ENCODE measurements at regions not wholly inside any gene's neighbourhood (a gene's known extent, or its start where the extent isn't known, plus 50 kb on each side); places are given as distances from the start of the nearest gene placed in this dataset.
"Not testable (repeated sequence)": the region's sequence is repeated elsewhere in the genome, so short reads cannot be mapped to it uniquely, and the experiment has no call there.

- intact Hi-C loops (cut with micrococcal nuclease), result no loop called here
- Mint-ChIP-seq H3K36me3 (ENCODE audit: low read depth) (no peaks in the 10 kb centered on the region), H3K27ac (no peak overlapping the region), H3K4me3 (no peak overlapping the region), H3K9me3 (peaks cover 3% of the 10 kb centered on the region), H3K27me3 (no peaks in the 10 kb centered on the region), H3K4me1 (no peaks in the 10 kb centered on the region)
- no peak for DNase-seq
Observed at GRCh38 chr2:102871707-102872106, 109.9 kb downstream of the TMEM182 start.

- intact Hi-C loops (cut with micrococcal nuclease), result no loop called here
- Mint-ChIP-seq H3K27ac (no peak overlapping the region), H3K4me1 (no peaks in the 10 kb centered on the region), H3K27me3 (no peaks in the 10 kb centered on the region), H3K36me3 (ENCODE audit: low read depth) (no peaks in the 10 kb centered on the region), H3K4me3 (no peak overlapping the region), H3K9me3 (peaks cover 7% of the 10 kb centered on the region)
- no peak for DNase-seq
Observed at GRCh38 chr2:102872388-102872787, 110.6 kb downstream of the TMEM182 start.

GRCh38 chr2:102879513-102879912 lies 117.7 kb downstream of the TMEM182 start:
- H3K9me3 Mint-ChIP-seq; H3K4me1 Mint-ChIP-seq; intact Hi-C loops (cut with micrococcal nuclease); H3K27ac Mint-ChIP-seq; H3K36me3 Mint-ChIP-seq (ENCODE audit: low read depth); H3K27me3 Mint-ChIP-seq; DNase-seq; H3K4me3 Mint-ChIP-seq: not testable (repeated sequence)

- DNase-seq, result no peak
- Mint-ChIP-seq H3K4me1 (no peaks in the 10 kb centered on the region), H3K4me3 (no peak overlapping the region), H3K9me3 (peaks cover 4% of the 10 kb centered on the region), H3K36me3 (ENCODE audit: low read depth) (no peaks in the 10 kb centered on the region), H3K27me3 (no peaks in the 10 kb centered on the region), H3K27ac (no peak overlapping the region)
- intact Hi-C loops (cut with micrococcal nuclease), result no loop called here
Observed at GRCh38 chr2:102880731-102881130, 118.9 kb downstream of the TMEM182 start.

GRCh38 chr2:102886216-102886893 lies 124.5 kb downstream of the TMEM182 start:
- Mint-ChIP-seq H3K36me3 (ENCODE audit: low read depth) (no peaks in the 10 kb centered on the region), H3K4me3 (no peak overlapping the region), H3K27ac (no peak overlapping the region), H3K4me1 (no peaks in the 10 kb centered on the region), H3K9me3 (no peaks in the 10 kb centered on the region), H3K27me3 (no peaks in the 10 kb centered on the region)
- DNase-seq, result no peak
- intact Hi-C loops (cut with micrococcal nuclease), result no loop called here

- Mint-ChIP-seq H3K4me3 (no peak overlapping the region), H3K27ac (no peak overlapping the region), H3K36me3 (ENCODE audit: low read depth) (no peaks in the 10 kb centered on the region), H3K27me3 (peaks cover 4% of the 10 kb centered on the region), H3K4me1 (no peaks in the 10 kb centered on the region), H3K9me3 (no peaks in the 10 kb centered on the region)
- intact Hi-C loops (cut with micrococcal nuclease), result no loop called here
- no peak for DNase-seq
Observed at GRCh38 chr2:102888514-102888913, 126.7 kb downstream of the TMEM182 start.

GRCh38 chr2:102891296-102891695 lies 129.5 kb downstream of the TMEM182 start:
- intact Hi-C loops (cut with micrococcal nuclease), result no loop called here
- no peak for DNase-seq
- H3K27me3 Mint-ChIP-seq, result peaks cover 4% of the 10 kb centered on the region
- H3K4me3 Mint-ChIP-seq, result no peak overlapping the region
- no peaks in the 10 kb centered on the region for H3K36me3 Mint-ChIP-seq (ENCODE audit: low read depth)
- no peak overlapping the region for H3K27ac Mint-ChIP-seq
- H3K4me1 Mint-ChIP-seq, result no peaks in the 10 kb centered on the region
- no peaks in the 10 kb centered on the region for H3K9me3 Mint-ChIP-seq

GRCh38 chr2:102892698-102893310 lies 131.0 kb downstream of the TMEM182 start:
- no peaks in the 10 kb centered on the region for H3K9me3 Mint-ChIP-seq
- no peak for DNase-seq
- no peak overlapping the region for H3K27ac Mint-ChIP-seq
- H3K4me1 Mint-ChIP-seq, result no peaks in the 10 kb centered on the region
- intact Hi-C loops (cut with micrococcal nuclease), result no loop called here
- peaks cover 4% of the 10 kb centered on the region for H3K27me3 Mint-ChIP-seq
- no peaks in the 10 kb centered on the region for H3K36me3 Mint-ChIP-seq (ENCODE audit: low read depth)
- no peak overlapping the region for H3K4me3 Mint-ChIP-seq

- H3K27me3 Mint-ChIP-seq, result peaks cover 4% of the 10 kb centered on the region
- no peak overlapping the region for H3K4me3 Mint-ChIP-seq
- no peak overlapping the region for H3K27ac Mint-ChIP-seq
- no peaks in the 10 kb centered on the region for H3K4me1 Mint-ChIP-seq
- no peaks in the 10 kb centered on the region for H3K9me3 Mint-ChIP-seq
- H3K36me3 Mint-ChIP-seq (ENCODE audit: low read depth), result no peaks in the 10 kb centered on the region
- DNase-seq, result no peak
- intact Hi-C loops (cut with micrococcal nuclease), result no loop called here
Observed at GRCh38 chr2:102893870-102894269, 132.0 kb downstream of the TMEM182 start.

GRCh38 chr2:102895376-102895775 lies 133.5 kb downstream of the TMEM182 start:
- H3K27ac Mint-ChIP-seq, result no peak overlapping the region
- no peaks in the 10 kb centered on the region for H3K36me3 Mint-ChIP-seq (ENCODE audit: low read depth)
- H3K9me3 Mint-ChIP-seq, result no peaks in the 10 kb centered on the region
- H3K4me1 Mint-ChIP-seq, result no peaks in the 10 kb centered on the region
- H3K27me3 Mint-ChIP-seq, result peaks cover 4% of the 10 kb centered on the region
- no peak overlapping the region for H3K4me3 Mint-ChIP-seq
- intact Hi-C loops (cut with micrococcal nuclease), result no loop called here
- DNase-seq, result no peak

- H3K36me3 Mint-ChIP-seq (ENCODE audit: low read depth); intact Hi-C loops (cut with micrococcal nuclease); H3K27me3 Mint-ChIP-seq; DNase-seq; H3K9me3 Mint-ChIP-seq; H3K27ac Mint-ChIP-seq; H3K4me3 Mint-ChIP-seq; H3K4me1 Mint-ChIP-seq: not testable (repeated sequence)
Observed at GRCh38 chr2:102909240-102909639, 147.4 kb downstream of the TMEM182 start.

- no peak for DNase-seq
- Mint-ChIP-seq H3K27me3 (no peaks in the 10 kb centered on the region), H3K4me3 (no peak overlapping the region)
Observed at GRCh38 chr2:102910724-102911123, 148.9 kb downstream of the TMEM182 start.

GRCh38 chr2:102915128-102915527 lies 153.3 kb downstream of the TMEM182 start:
- H3K4me1 Mint-ChIP-seq, result no peaks in the 10 kb centered on the region
- H3K36me3 Mint-ChIP-seq (ENCODE audit: low read depth), result no peaks in the 10 kb centered on the region
- H3K27ac Mint-ChIP-seq, result no peak overlapping the region
- DNase-seq, result no peak
- H3K4me3 Mint-ChIP-seq, result no peak overlapping the region
- no peaks in the 10 kb centered on the region for H3K27me3 Mint-ChIP-seq
- intact Hi-C loops (cut with micrococcal nuclease), result no loop called here
- peaks cover 16% of the 10 kb centered on the region for H3K9me3 Mint-ChIP-seq

More at GRCh38 chr2:102910724-102911123, 148.9 kb downstream of the TMEM182 start:
- intact Hi-C loops (cut with micrococcal nuclease), result no loop called here
- no peaks in the 10 kb centered on the region for H3K36me3 Mint-ChIP-seq (ENCODE audit: low read depth)
- H3K9me3 Mint-ChIP-seq, result no peaks in the 10 kb centered on the region
- no peak overlapping the region for H3K27ac Mint-ChIP-seq
- H3K4me1 Mint-ChIP-seq, result no peaks in the 10 kb centered on the region

- no peak for DNase-seq
- Mint-ChIP-seq H3K4me1 (no peaks in the 10 kb centered on the region), H3K27ac (no peak overlapping the region), H3K9me3 (peaks cover 6% of the 10 kb centered on the region), H3K4me3 (no peak overlapping the region), H3K27me3 (peaks cover 2% of the 10 kb centered on the region), H3K36me3 (ENCODE audit: low read depth) (no peaks in the 10 kb centered on the region)
- intact Hi-C loops (cut with micrococcal nuclease), result no loop called here
Observed at GRCh38 chr2:102922321-102922720, 160.5 kb downstream of the TMEM182 start.

GRCh38 chr2:102925003-102925402 lies 163.2 kb downstream of the TMEM182 start:
- no peak for DNase-seq
- no peak overlapping the region for H3K27ac Mint-ChIP-seq
- no peaks in the 10 kb centered on the region for H3K4me1 Mint-ChIP-seq
- H3K9me3 Mint-ChIP-seq, result no peaks in the 10 kb centered on the region
- H3K36me3 Mint-ChIP-seq (ENCODE audit: low read depth), result no peaks in the 10 kb centered on the region
- intact Hi-C loops (cut with micrococcal nuclease), result no loop called here
- no peak overlapping the region for H3K4me3 Mint-ChIP-seq
- peaks cover 2% of the 10 kb centered on the region for H3K27me3 Mint-ChIP-seq
